CD4-positive, alpha-beta T cell treated with Interferon alpha-2 for 1 hour (primary cell): ENCODE measurements at regions not wholly inside any gene's neighbourhood (a gene's known extent, or its start where the extent isn't known, plus 50 kb on each side); places are given as distances from the start of the nearest gene placed in this dataset.
"Not testable (repeated sequence)": the region's sequence is repeated elsewhere in the genome, so short reads cannot be mapped to it uniquely, and the experiment has no call there.

ENCODE experiments used
- DNase-seq, 2 donors: peaks; one replicate each; pipeline ENCODE4 v3.0.0-alpha.2; 2020 to 2022

DNA sequence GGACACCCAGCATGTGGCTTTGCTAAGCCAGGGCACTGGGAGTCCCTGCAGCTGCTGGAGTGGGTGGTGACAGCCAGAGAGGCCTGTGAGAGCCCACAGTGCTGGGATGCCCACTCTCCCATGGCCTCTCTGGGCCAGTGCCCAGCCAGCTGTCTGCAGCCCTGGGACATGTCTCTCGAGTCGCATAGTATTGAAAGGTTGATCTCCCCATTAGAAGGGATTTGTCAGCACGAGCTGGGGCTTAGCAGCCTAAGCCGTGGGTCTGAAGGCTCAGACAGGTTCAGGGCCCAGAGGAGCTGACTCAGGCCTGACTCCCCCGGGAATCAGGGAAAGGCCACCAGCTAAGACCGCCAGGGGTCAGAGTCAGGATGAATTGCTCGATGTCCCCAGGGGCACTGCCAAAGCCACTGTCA is 53.5 kb downstream of the FOXD2 start:
- DNase-seq, result no peak

DNA sequence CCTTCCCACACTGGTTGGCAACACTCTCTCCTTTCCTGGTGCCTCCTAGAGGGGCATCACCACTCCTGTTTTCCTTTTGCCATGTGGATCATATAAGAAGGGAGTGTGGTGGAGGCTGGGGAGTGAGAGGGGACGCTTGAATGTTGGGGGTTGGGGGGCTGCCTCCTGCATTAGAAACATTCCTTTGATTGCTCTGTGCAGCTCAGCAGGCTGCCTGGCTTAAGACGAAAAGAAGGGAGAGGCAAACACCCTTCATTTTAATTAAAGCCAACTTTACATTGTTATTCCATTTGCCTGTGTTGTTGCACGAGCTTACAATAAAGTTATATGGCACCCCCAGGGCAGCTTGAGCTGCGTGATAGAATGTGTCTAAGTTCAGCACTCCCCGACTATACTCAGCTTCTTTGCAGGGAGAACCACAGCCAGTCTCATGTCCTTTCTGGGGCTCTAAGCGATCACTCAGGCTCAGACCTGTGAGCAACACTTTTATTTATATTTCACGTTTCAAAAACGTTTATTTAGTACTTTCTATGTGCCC is 57.4 kb downstream of the FOXD2 start:
- no peak for DNase-seq

DNA sequence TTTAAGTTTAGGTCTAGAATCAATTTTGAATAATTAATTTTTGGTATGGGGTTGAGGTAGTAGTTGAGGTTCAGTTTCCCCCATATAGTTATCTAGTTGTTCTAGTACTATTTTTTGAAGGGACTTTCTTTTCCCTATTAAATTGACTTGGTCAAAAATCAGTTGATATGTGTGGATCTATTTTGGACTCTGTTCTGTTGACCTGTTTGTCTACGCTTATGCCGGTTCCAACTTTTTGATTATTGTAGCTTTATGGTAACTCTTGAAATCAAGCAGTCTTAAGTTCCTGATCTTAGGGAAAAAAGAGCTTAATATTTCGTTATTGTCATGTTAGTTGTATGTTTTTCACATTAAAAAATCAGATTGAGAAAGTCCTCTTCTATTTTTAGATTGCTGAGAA is 60.7 kb downstream of the FOXD2 start:
- DNase-seq, result no peak

DNA sequence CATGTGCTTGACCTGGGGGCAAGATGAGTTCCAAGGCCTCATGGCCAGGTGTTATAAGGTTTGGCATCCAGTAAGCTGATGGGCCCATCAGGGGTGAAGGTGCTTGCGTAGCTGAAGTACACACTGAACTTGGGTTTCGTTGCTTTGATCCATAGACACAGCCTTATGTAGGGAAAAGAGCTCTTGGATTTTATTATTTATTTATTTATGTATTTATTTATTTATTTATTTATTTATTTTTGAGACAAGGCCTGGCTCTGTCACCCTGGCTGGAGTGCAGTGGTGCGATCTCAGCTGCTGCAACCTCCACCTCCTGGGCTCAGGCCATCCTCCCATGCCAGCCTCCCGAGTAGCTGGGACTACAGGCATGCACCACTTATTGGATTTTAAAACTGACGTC is 63.2 kb downstream of the FOXD2 start:
- DNase-seq, result no peak

DNA sequence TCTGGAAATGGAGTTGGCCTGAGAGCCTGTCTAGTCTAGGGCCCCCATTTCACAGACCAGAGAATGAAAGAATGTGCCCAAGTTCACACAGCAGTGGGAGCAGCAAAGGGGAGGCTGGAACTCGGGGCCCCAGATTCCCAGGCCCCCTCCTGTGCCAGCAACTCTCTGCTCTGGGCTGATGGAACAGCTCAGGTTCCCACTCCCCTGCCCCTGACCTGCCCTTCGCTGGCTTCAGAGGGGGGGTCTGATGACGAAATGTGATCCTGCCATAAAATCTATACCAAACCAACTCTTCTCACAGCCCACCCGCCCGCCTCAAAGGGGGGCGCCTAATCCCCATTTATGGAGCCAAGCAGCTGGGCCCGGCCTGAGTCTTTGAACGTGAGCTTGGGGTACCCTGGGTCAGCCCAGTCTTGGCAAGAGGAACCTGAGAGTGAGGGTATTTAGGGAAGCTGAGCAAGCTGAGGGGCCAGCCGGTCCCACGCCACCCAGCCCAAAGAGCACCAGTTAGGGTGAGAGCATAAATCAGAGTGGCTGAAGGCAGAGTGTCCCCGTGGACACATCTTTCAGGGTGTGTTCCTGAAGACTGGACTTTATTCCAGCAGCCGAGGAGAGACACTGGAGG is 65.0 kb downstream of the FOXD2 start:
- no peak for DNase-seq

DNA sequence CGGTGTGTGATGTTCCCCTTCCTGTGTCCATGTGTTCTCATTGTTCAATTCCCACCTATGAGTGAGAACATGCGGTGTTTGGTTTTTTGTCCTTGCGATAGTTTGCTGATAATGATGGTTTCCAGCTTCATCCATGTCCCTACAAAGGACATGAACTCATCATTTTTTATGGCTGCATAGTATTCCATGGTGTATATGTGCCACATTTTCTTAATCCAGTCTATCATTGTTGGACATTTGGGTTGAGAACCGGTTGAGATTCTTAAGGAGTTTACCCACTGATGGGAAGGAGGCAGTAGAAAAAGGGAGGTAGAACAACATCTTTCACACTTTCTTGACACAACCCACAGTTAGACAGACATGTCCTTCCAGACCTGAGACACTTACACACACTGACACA is 67.0 kb downstream of the FOXD2 start:
- not testable (repeated sequence) for DNase-seq

DNA sequence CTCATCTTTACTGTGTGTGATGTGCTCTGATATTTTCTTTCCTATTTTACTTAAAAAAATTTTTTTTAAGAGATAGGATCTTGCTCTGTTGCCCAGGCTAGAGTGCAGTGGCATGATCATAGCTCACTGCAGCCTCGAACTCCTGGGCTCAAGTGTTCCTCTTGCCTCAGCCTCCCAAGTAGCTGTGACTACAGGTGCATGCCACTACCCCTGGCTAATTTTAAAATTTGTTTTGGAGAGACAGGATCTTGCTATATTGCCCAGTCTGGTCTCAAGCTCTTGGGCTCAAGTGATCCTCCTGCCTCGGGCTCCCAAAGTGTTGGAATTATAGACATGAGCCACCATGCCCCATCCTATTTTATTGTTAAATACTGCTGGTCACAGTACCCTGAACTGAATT is 67.4 kb downstream of the FOXD2 start:
- DNase-seq, result no peak

DNA sequence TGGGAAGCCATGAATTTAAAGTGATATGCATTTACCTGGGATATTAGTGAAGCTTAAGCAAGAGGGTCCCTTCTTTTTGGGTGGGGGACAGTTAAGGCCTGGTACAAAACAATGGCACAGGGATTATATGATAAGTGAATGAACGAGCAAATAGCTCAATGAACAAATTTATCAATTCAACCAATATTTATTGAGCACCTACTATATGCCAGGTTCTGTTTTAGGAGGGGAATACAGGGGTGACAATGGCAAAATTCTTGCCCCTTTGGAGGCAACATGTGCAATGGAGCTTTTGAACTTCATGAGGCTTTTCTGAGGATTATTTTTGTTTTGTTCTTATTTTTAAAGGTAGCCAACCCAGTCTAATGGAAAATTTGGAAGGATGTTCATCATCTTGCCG is 68.2 kb downstream of the FOXD2 start:
- DNase-seq, result no peak

DNA sequence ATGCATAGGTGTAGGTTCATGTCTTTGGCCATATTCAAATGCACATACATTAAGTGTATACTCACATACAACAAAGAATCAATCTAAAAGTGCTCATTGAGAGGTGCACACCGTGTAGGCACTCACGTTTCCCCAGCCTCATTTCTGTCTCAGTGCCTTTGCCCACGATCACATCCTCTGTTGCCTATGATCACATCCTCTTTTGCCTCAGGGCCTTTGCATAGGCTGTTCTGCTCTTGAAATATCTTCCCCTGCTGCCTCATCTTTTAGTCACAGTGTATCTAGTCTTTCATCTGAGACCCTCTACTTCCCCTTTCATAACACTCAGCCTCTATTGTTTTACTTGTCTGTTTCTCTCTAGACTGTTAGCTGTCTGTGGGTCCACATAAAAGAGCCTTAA is 69.3 kb downstream of the FOXD2 start:
- no peak for DNase-seq

DNA sequence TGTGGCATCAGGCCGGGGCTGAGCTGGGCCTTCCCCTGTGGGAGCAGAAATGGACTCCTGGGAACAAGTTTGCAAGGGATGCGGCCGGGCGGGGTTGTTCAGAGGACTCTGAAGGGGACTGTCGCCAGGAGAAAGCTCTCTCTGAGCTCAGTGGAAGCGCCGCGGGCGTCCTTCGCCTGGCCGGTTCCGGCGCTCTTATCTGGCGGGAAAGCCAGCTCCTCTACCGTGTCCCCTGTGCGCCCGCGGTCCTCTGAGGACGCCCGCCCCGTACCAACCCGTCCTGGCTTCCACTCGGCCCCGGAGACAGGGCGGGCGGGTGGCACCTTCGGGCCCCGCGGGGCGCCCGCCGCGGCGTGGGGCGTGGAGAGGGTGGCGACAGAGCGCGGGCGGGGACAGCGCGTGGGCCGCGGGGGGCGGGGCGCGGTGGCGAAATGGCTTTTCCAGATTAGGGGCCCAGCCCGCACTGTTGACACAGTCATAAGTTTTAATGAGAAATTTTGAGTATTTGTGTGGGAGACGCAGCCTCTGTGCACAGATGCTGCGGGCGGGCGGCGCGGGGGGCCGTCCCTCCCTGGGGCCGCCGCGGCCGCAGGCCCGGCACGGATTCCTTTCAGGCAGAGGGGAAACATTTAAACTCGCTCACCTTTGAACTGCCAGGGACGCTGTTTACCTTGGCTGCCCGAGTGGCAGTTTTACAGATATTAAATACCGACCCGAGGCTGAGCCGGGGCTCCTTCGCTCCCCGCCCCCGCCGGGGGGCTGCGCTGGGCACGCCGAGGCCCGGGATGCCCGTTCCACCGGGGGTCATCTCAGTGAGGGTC is 70.2 kb downstream of the FOXD2 start:
- DNase-seq, result no peak

DNA sequence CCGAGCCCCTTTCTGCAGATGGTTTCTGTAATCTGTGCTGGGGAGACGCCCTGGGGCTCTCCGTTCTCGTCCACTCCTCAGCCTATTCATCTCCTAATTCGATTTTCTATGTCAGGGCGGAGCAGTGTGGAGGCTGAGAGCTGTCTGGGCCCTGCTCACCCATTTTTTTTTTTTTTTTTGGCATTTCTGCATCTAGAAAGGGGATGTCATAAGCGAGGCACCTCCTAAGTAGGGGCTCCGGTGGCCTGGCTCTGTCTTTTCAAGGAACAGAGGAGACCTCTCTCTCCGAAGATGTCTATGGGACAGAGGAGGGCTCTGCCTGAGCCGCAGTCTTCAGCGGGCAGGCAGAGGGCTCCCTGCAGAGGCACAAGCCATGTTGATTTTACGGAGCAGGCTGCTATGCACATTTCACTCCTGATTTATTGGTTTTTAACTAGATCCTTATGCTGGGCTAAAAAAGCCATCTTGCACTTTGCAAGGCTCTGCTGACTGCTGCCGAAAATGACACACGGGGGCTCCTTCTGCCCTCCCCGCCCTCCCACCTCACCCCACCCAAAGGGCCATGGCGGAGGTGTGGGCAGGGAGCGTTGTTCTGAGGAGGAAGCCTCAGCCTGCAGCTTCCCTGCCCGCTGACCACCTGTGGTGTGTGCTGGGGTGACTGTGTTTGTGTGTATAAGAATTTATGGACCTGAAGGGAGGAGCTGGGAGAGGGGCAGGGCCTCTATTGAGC is 71.0 kb downstream of the FOXD2 start:
- no peak for DNase-seq

DNA sequence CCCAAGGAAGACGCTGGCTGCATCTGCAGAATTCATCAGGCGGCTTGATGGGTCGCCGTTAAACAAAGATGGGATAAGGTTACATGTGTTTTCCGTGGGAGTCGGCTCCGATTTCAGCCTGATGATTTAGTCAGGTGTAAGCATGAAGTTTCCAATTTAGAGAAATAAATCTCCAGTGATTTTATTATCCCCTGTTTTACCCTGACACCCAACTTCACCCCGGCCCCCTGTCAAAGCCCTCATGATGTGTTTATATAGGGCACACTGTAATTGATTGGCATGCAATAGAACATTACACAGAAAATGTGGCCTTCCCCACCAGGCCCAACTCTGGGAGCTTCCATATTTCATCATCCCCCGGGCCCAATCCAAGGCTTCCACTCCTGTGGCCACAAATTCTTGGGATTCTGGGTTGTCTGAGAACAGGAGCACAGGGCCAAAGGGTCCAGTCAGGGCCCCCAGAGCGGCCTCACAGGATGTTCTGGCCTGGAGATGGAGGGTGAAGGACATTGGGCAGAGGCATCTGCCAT is 72.5 kb downstream of the FOXD2 start:
- DNase-seq, result no peak

DNA sequence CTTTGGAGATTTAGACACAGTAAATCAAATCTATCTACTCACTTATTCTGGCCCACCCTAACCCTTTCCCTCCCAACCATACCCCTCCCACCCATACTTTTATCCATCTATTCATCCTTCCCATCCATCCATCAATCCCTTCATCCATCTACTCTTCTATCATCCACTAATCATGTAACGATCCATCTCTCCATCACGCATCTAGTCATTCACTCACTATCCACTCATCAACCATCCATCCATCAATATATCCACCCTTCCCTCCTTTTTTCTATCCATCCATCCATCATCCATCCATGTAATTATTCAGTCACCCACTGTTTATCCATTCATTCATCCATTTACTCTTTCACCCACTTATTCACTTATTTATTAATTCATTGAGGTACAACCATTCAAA is 74.0 kb downstream of the FOXD2 start:
- no peak for DNase-seq

DNA sequence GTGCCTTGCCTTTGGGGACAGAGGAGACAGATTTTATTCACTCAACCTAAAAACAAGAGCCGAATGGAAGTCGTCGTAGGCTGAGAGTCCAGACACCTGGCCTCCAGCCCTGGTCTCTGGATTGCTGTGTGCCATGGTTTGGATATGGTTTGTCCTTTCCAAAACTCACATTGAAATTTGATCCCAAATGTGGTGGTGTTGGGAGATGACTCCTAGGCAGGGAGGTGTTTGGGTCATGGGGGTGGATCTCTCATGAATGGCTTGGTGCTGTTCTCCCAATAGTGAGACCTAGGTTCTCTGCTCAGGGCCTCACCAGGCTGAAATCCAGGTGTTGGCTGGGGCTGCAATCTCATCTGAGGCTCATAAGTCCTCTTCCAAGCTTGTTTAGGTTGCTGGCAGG is 75.5 kb downstream of the FOXD2 start:
- no peak for DNase-seq

DNA sequence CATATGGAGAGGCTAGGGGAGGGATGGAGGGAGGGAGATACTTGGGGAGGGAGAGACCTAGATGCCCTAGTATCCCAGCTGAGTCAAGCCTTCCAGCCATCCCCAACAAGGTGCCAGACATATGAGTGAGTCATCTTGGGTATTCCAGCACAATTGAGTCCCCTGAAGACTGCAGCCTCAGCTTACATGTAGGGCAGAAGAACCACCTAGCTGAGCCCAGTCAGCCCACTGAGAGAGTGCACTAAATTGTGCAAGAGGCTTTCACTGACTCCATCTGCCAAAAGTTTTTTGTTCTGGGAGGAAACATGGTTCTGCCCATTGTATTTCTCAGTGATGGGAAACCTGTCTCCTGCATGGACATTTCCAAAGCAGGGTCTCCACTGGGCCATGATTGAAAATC is 76.4 kb downstream of the FOXD2 start:
- DNase-seq, result no peak

DNA sequence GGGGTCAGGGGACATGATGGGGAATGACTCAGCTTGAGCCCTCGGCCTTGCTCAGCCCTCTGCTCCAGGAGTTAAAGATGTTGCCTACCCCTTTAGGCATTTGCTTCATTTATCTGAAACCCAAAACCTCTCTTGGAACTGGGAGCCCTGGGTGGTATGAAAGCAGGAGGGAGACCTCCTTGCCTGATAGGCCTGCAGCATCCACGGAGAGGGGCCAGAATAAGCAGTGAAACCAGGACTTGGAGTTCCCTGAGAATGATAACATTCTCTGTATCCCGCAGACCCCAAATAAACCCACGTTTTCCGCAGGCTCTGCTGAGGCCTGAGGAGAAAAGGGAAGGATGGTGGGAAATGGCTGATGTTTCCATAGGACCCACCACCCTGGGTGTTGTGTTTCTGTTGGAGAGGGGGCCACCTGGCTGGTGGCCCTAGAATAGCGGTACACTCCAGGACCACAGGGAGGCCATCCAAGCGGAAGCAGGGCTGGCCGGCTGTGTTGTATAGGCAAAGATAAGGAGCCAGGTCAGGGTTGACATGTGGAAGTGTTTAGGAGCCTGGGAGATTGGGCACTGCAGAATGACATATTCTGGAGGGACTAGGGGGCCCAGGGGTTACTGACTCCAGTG is 77.4 kb downstream of the FOXD2 start:
- DNase-seq, result no peak

DNA sequence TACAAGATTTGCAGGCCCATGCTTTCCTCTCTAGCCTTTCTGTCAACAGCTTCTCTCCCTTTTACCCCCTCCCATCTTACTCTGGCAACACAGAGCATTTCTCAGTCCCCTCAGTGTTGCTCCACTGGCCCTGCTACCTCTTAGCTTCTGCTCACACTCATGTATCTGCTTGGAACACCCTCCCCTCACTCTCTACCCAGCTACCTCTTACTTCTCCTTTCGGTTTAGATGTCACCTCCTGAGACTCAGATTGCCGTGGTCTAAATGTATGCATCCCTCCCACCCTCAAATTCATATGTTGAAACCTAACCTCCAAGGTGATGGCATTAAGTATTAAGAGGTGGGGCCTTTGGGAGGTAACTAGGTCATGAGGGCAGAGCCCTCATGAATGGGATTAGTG is 80.1 kb downstream of the FOXD2 start:
- no peak for DNase-seq

DNA sequence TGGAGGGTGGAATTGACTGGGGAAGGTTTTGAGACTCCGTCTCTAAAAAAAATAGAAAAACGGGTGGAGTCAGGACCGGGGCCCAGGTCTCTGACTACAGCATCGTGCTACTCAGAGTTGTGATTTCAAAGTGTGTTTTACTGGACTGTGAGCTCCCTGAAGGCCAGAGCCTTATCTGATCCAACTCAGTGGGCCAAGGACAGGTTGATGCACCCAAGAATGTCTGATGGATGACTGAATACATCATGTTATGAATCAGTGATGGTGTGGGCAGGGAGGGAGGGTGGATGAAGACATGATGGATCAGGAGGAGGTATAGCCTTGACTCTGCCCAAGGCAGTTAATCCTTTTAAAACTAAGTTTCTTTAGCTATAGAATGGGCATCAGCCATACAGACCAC is 81.6 kb downstream of the FOXD2 start:
- no peak for DNase-seq

DNA sequence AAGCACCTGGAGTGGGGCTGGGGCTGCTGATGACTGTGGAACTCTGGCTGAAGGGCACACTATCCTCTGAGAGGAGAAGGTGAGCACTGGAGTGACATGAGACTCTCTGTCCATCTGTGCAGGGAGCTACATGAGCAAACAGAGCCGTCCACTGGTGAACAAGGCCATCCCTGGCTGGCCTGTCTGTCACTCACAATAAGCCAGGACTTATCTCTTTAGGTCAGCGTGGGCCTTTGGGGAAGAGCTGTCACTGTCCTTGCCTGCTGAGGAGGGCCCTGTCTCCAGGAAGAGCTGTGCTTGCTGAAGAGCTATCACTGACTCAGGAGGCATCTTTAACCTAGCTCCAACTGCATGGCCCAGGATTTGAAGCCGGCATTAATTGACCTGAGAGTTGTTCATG is 82.1 kb downstream of the FOXD2 start:
- DNase-seq, result no peak

DNA sequence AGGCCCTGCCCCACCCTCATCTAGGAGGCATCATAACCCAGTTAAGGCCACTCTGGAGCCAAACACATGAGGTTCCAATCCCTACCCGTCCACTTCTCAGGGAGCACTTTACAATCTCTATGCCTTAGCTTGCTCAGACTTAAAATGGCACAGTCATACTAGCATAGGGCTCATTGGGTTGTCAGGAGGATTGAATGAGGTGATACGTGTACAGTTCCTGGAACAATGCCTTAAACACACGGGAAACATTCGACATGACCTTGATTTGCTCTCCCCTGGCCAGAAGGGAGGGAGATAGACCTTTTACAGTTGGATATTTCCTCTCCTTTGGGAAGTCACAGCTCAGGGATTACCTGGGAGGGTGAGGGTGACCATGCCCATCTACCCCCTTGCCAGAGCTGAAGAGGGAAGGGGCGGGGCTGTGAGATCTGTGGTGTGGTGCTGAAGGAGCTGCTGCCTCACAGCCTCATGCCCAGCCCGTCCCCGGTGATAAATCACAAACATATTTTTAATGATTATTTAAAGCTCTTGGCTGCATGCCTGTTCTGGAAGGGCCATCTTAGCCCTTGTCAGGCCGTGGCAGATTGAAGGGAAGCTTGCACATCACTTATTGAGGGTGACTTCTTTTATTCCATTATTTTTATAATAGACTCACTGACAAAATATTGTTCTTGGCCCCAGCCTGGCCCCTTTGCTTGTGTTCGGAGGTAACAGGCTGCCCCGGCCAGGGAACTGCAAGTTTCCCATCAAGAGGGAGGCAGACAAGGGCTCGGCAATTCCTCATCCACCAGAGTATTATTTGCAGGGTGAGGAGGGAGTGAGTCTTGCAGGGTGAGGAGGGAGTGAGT is 83.4 kb downstream of the FOXD2 start:
- DNase-seq, result no peak

DNA sequence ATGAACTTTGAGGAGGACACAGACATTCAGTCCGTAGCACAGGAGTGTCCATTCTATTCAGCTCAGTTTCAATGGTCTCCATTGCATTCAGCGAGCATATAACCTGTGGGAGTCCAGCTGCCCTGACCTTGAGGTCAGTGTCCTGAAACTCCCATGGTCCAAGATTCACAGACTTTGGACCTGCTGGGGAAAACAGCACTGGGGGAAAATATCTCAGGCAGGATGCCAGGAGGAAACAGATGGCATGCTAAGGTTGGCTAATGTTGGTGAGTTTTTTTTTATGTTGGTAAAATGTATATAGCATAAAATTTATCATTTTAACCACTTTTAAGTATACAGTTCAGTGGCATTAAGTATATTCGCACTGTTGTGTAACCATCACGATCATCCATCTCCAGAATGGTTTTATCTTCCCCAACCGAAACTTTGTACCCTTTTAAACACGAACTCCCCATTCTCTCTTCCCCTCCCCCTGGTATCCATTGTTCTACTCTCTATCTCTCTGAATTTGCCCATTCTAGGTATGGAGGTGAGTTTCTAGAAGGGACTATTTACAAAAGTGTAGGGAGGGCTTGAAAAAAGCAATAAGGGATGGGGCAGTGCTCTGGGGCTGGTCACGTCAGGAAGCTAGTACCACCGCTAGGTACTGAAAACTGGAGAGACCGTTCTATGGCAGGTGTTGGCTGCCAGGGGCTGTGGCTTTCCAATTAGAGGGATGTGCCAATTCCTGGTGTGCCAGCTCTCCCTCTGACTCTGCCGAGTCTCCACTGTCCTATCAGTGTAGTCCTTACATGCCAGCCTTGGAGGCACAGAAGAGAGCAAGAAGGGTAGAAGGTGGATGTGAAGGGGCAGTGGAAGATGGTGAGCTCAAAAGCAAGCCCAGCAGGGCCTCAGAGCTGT is 85.3 kb downstream of the FOXD2 start:
- no peak for DNase-seq
